ENCODE measurements at regions not wholly inside any gene's neighbourhood (a gene's known extent, or its start where the extent isn't known, plus 50 kb on each side); places are given as distances from the start of the nearest gene placed in this dataset.

GRCh38 chr1:81717230-81717629 is 83.5 kb upstream of the ADGRL2 start:
- Histone ChIP-seq H3F3A (ENCODE audit: insufficient read depth) (no peaks in the 10 kb centered on the region; the same call in 1 of the 2 replicates), H3K4me2 (ENCODE audit: unreplicated experiment) (no peak overlapping the region), H3K4me3 (no peak overlapping the region), H3K9ac (no peak overlapping the region), H3K9me2 (ENCODE audit: insufficient read depth) (no peaks in the 10 kb centered on the region), H3K79me2 (ENCODE audit: insufficient read depth) (no peaks in the 10 kb centered on the region), H3K27me3 (replicated peaks; ENCODE audit: insufficient read depth) (no peaks in the 10 kb centered on the region), H3K27ac (no peak overlapping the region), H3K36me3 (ENCODE audit: low read depth) (no peaks in the 10 kb centered on the region), H4K20me1 (ENCODE audit: insufficient read depth) (no peaks in the 10 kb centered on the region), H2AFZ (no peak overlapping the region), H3K9me3 (ENCODE audit: low read depth) (no peaks in the 10 kb centered on the region), H3K4me1 (ENCODE audit: insufficient read depth) (peaks cover 10% of the 10 kb centered on the region; the same call in 1 of the 2 replicates)
- TF ChIP-seq EZH2phosphoT487 (IDR thresholded peaks at IDR 0.05; ENCODE audit: insufficient read depth, low read depth) (no peak), EZH2 (IDR thresholded peaks at IDR 0.05; ENCODE audit: insufficient read depth, poor library complexity, severe bottlenecking) (no peak)
- in situ Hi-C loops (cut with MboI): no loop called here
- WGBS, 2 experiments (ENCODE audit: low coverage in 1 of 2, low lambda C conversion rate in 2 of 2, missing lambda C conversion rate in 2 of 2): 95 to 100% methylated on average over 1 of the region's 1 CpG
- peak; percentile 12 for DNase-seq

- no peaks in the 10 kb centered on the region for H4K20me1 ChIP-seq (ENCODE audit: insufficient read depth)
- DNase-seq: no peak
- H3K27me3 ChIP-seq (replicated peaks; ENCODE audit: insufficient read depth): no peaks in the 10 kb centered on the region
- H3K9me3 ChIP-seq (ENCODE audit: low read depth): no peaks in the 10 kb centered on the region
- 98% methylated on average over 3 of the region's 3 CpGs for WGBS, 2 experiments (ENCODE audit: low coverage in 1 of 2, low lambda C conversion rate in 2 of 2, missing lambda C conversion rate in 2 of 2)
- H3K4me2 ChIP-seq (ENCODE audit: unreplicated experiment): no peak overlapping the region
- in situ Hi-C loops (cut with MboI): no loop called here
- no peaks in the 10 kb centered on the region for H3K9me2 ChIP-seq (ENCODE audit: insufficient read depth)
- H3K9ac ChIP-seq: no peak overlapping the region
- H3K4me3 ChIP-seq: no peak overlapping the region
- H3K79me2 ChIP-seq (ENCODE audit: insufficient read depth): no peaks in the 10 kb centered on the region
- H2AFZ ChIP-seq: no peak overlapping the region
- H3K36me3 ChIP-seq (ENCODE audit: low read depth): no peaks in the 10 kb centered on the region
- H3K4me1 ChIP-seq (ENCODE audit: insufficient read depth): peaks cover 10% of the 10 kb centered on the region; the same call in 1 of the 2 replicates
- TF ChIP-seq EZH2phosphoT487 (IDR thresholded peaks at IDR 0.05; ENCODE audit: insufficient read depth, low read depth): no peak
- no peak for TF ChIP-seq EZH2 (IDR thresholded peaks at IDR 0.05; ENCODE audit: insufficient read depth, poor library complexity, severe bottlenecking)
- no peaks in the 10 kb centered on the region; the same call in 1 of the 2 replicates for H3F3A ChIP-seq (ENCODE audit: insufficient read depth)
- no peak overlapping the region for H3K27ac ChIP-seq
Observed at GRCh38 chr1:81715391-81715790, 85.3 kb upstream of the ADGRL2 start.

DNA sequence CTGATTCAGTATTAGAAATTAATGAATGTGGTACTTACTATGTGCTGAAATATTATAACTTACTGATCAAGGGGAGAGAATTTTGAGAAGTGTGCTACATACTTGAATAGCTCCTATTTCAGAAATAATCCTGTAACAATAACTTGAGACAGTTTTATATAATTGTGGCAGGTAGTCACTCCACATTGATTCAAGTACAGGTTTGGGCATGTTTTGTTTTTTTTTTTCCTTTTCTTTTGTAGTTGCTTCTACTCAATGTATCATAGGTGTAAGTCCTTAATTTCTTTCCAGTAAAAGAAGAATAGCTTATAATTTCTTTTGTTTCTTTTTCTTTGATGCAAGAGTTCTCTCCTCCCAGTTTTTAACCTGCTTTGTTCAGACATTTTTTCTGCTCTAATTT is 86.1 kb upstream of the ADGRL2 start:
- Histone ChIP-seq H4K20me1 (ENCODE audit: insufficient read depth) (no peaks in the 10 kb centered on the region), H2AFZ (0 out of 2 replicates have a peak overlapping the region, but pooled peaks have one; percentile 0), H3K79me2 (ENCODE audit: insufficient read depth) (no peaks in the 10 kb centered on the region), H3K9ac (no peak overlapping the region), H3K4me1 (ENCODE audit: insufficient read depth) (peaks cover 10% of the 10 kb centered on the region; the same call in 1 of the 2 replicates), H3K27me3 (replicated peaks; ENCODE audit: insufficient read depth) (no peaks in the 10 kb centered on the region), H3K4me3 (no peak overlapping the region), H3K4me2 (ENCODE audit: unreplicated experiment) (no peak overlapping the region), H3K9me2 (ENCODE audit: insufficient read depth) (no peaks in the 10 kb centered on the region), H3K27ac (no peak overlapping the region), H3F3A (ENCODE audit: insufficient read depth) (no peaks in the 10 kb centered on the region; the same call in 1 of the 2 replicates), H3K9me3 (ENCODE audit: low read depth) (no peaks in the 10 kb centered on the region), H3K36me3 (ENCODE audit: low read depth) (no peaks in the 10 kb centered on the region)
- TF ChIP-seq EZH2phosphoT487 (IDR thresholded peaks at IDR 0.05; ENCODE audit: insufficient read depth, low read depth) (no peak), EZH2 (IDR thresholded peaks at IDR 0.05; ENCODE audit: insufficient read depth, poor library complexity, severe bottlenecking) (no peak)
- DNase-seq: no peak
- in situ Hi-C loops (cut with MboI): no loop called here

GRCh38 chr1:81712425-81712824 is 88.3 kb upstream of the ADGRL2 start:
- H3K36me3 ChIP-seq (ENCODE audit: low read depth): no peaks in the 10 kb centered on the region
- H3K4me2 ChIP-seq (ENCODE audit: unreplicated experiment): no peak overlapping the region
- 98 to 99% methylated on average over 3 of the region's 3 CpGs for WGBS, 2 experiments (ENCODE audit: low coverage in 1 of 2, low lambda C conversion rate in 2 of 2, missing lambda C conversion rate in 2 of 2)
- H3K9me3 ChIP-seq (ENCODE audit: low read depth): no peaks in the 10 kb centered on the region
- H4K20me1 ChIP-seq (ENCODE audit: insufficient read depth): no peaks in the 10 kb centered on the region
- H3K4me1 ChIP-seq (ENCODE audit: insufficient read depth): peaks cover 15% of the 10 kb centered on the region
- H3F3A ChIP-seq (ENCODE audit: insufficient read depth): peaks cover 9% of the 10 kb centered on the region
- TF ChIP-seq EZH2phosphoT487 (IDR thresholded peaks at IDR 0.05; ENCODE audit: insufficient read depth, low read depth): no peak
- TF ChIP-seq EZH2 (IDR thresholded peaks at IDR 0.05; ENCODE audit: insufficient read depth, poor library complexity, severe bottlenecking): no peak
- H3K9ac ChIP-seq: no peak overlapping the region
- H3K79me2 ChIP-seq (ENCODE audit: insufficient read depth): no peaks in the 10 kb centered on the region
- H3K27me3 ChIP-seq (replicated peaks; ENCODE audit: insufficient read depth): no peaks in the 10 kb centered on the region
- in situ Hi-C loops (cut with MboI): no loop called here
- DNase-seq: no peak
- no peak overlapping the region for H3K4me3 ChIP-seq
- H3K9me2 ChIP-seq (ENCODE audit: insufficient read depth): no peaks in the 10 kb centered on the region
- no peak overlapping the region for H2AFZ ChIP-seq
- H3K27ac ChIP-seq: no peak overlapping the region

GRCh38 chr1:81710857-81711256 is 89.9 kb upstream of the ADGRL2 start:
- TF ChIP-seq EZH2phosphoT487 (IDR thresholded peaks at IDR 0.05; ENCODE audit: insufficient read depth, low read depth): no peak
- TF ChIP-seq EZH2 (IDR thresholded peaks at IDR 0.05; ENCODE audit: insufficient read depth, poor library complexity, severe bottlenecking): no peak
- H3K9me3 ChIP-seq (ENCODE audit: low read depth): no peaks in the 10 kb centered on the region

More at GRCh38 chr1:81710857-81711256, 89.9 kb upstream of the ADGRL2 start:
- no peaks in the 10 kb centered on the region for H3K36me3 ChIP-seq (ENCODE audit: low read depth)
- H3K79me2 ChIP-seq (ENCODE audit: insufficient read depth): no peaks in the 10 kb centered on the region
- no peak overlapping the region for H3K9ac ChIP-seq
- no peak overlapping the region for H2AFZ ChIP-seq
- peaks cover 25% of the 10 kb centered on the region for H3K4me1 ChIP-seq (ENCODE audit: insufficient read depth)
- WGBS, 2 experiments (ENCODE audit: low coverage in 1 of 2, low lambda C conversion rate in 2 of 2, missing lambda C conversion rate in 2 of 2): 96 to 98% methylated on average over 2 of the region's 2 CpGs
- no peak overlapping the region for H3K27ac ChIP-seq
- in situ Hi-C loops (cut with MboI): no loop called here
- no peaks in the 10 kb centered on the region for H4K20me1 ChIP-seq (ENCODE audit: insufficient read depth)
- no peak for DNase-seq
- H3F3A ChIP-seq (ENCODE audit: insufficient read depth): peaks cover 25% of the 10 kb centered on the region
- no peaks in the 10 kb centered on the region for H3K27me3 ChIP-seq (replicated peaks; ENCODE audit: insufficient read depth)
- H3K9me2 ChIP-seq (ENCODE audit: insufficient read depth): no peaks in the 10 kb centered on the region
- no peak overlapping the region for H3K4me3 ChIP-seq
- H3K4me2 ChIP-seq (ENCODE audit: unreplicated experiment): no peak overlapping the region

Data from GM23248 (cell line).